Tibial nerve (tissue), 3 donors: ENCODE measurements at regions not wholly inside any gene's neighbourhood (a gene's known extent, or its start where the extent isn't known, plus 50 kb on each side); places are given as distances from the start of the nearest gene placed in this dataset.
A peak's percentile ranks its signal among the peaks of the same experiment; 100 is the strongest.

Experiments used
- POLR2A ChIP-seq, 2 donors: fragments of 450-650 bp; IDR thresholded peaks; one replicate each; pipeline ENCODE4 v1.6.1; 2017; ENCODE audit warnings: antibody characterized with exemption in 2 of 2, mild to moderate bottlenecking in 2 of 2, moderate library complexity in 2 of 2
- TF ChIP-seq, protein P1 (sequence below), 5 experiments: fragments of 200-600 bp in 3 of 5; fragments of 450-650 bp in 2 of 5; sonication (generic) in 3 of 5; IDR thresholded peaks; one replicate each; pipeline ENCODE4 v1.5.1; 2016 to 2019; ENCODE audit warnings: antibody characterized with exemption in 5 of 5, mild to moderate bottlenecking in 3 of 5, moderate library complexity in 2 of 5

DNA sequence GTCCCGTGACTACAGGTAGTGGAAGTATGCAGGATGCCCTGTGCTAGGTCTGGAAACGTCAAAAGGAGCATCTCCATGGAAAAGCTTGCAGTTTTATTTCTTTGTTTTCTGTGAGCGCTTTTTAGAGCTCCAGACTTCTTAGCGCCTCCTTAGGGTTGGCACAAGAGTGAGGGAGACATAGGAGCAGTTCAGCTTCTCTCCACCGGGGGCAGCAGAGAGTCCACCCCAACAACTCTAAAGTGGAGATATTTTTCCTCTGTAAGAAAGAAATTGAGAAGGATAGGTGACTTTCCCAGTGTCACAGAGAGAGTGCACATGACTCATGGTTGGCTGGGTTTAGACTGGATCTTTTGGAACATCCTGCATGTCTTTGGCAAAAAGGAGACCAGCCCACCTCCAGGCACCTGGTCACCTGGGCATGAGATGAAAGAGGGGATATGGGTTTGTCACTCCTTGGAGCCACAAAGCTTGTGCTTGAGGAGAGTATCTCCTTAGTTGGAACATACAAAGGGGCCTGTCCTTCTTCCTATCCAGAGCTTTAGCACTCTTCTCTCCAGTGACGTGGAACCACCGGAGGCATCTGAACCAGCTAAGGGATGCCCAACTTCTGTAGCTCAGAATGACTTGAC, 637.7 kb downstream of the SEMA5A start:
- TF ChIP-seq, protein P1, sequence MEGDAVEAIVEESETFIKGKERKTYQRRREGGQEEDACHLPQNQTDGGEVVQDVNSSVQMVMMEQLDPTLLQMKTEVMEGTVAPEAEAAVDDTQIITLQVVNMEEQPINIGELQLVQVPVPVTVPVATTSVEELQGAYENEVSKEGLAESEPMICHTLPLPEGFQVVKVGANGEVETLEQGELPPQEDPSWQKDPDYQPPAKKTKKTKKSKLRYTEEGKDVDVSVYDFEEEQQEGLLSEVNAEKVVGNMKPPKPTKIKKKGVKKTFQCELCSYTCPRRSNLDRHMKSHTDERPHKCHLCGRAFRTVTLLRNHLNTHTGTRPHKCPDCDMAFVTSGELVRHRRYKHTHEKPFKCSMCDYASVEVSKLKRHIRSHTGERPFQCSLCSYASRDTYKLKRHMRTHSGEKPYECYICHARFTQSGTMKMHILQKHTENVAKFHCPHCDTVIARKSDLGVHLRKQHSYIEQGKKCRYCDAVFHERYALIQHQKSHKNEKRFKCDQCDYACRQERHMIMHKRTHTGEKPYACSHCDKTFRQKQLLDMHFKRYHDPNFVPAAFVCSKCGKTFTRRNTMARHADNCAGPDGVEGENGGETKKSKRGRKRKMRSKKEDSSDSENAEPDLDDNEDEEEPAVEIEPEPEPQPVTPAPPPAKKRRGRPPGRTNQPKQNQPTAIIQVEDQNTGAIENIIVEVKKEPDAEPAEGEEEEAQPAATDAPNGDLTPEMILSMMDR (IDR thresholded peaks at IDR 0.05): peak in 3 of 5 experiments; percentile 15 to 50 (median 42)
- TF ChIP-seq POLR2A (IDR thresholded peaks at IDR 0.05): no peak
